Hematopoietic multipotent progenitor cell treated with erythropoietin and hydrocortisone succinate and interleukin-3 and kit ligand, for 6 days (in vitro differentiated cells): ENCODE measurements at regions not wholly inside any gene's neighbourhood (a gene's known extent, or its start where the extent isn't known, plus 50 kb on each side); places are given as distances from the start of the nearest gene placed in this dataset.
"Not testable (repeated sequence)": the region's sequence is repeated elsewhere in the genome, so short reads cannot be mapped to it uniquely, and the experiment has no call there.

Experiments used
- DNase-seq: peaks from one replicate; pipeline ENCODE4 v3.0.0-alpha.2; 2015

DNA sequence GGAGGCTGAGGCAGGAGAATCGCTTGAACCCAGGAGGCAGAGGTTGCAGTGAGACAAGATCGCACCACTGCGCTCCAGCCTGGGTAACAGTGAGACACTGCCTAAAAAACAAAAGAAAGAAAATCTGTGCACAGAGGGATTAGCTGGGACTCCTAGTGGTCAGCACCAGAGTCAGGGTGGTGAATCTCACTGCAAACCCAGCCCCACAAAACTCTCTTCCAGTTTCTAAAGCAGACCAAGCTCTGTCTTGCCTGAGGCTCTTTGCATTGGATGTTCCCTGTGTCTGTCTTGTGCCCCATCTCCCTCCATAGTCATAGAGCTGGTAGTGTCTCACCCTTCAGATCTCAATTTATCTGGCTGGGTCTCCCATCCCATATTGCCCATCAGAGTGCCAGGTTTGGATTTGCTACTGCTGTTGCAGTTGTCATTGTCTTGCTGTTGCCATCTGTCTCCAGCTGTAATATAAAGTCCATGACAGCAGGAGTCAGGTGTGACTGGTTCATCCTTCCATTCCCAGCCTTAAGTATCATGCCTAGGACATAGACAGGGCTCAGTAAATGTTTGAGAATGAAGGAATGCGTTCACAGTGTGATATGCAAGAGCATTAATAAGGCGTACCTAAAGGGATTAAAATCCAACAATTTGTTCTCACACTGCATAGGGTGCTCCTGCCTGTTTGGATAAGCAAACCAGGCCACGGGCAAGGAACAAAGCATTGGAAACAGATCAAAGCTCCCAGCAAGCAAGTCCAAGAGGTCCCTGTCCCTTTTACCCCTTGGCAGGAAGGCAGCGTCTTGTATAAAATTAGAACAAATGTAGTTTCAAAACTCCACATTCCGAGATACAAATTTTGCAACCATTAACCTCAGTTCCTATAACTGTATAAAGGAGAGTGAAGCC lies 614.6 kb upstream of the CDH5 start:
- no peak for DNase-seq

DNA sequence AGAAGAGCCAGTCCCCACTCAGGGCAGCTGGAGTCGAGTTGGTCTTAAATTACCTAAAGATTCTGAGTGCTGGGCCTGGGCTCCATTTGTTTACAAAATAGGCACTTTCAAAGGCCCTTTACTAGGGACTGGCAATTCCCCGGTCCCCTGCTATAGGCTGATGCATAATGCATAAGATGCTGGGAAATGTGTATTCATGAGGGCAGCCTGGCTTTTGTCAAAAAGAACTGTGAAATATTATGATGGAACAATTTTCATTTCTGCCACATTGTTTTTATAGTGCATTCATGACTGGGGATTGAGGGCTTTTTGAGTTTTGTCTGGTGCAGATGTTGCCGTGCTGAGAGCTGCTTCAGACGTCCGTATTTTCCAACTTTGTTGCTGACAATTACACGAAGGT lies 617.0 kb upstream of the CDH5 start:
- DNase-seq: no peak

DNA sequence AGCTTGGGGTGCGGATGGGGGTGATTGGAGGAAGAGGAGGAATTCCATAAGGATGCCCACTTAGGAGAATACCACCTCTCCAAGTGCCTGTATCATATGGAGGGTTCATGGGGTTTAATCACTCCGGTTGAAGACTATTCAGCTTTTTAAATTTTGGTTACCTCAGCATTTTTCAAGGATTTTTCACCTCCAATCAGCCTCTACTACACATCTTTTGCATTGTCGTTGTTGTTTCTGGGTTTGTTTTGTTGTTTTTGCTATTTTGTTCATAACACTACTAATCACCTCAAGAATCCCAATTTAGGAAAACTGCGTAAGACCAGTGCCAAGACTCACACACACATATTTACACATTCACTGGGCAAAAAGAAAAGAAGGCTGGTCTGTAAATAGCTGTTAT lies 619.5 kb upstream of the CDH5 start:
- no peak for DNase-seq

DNA sequence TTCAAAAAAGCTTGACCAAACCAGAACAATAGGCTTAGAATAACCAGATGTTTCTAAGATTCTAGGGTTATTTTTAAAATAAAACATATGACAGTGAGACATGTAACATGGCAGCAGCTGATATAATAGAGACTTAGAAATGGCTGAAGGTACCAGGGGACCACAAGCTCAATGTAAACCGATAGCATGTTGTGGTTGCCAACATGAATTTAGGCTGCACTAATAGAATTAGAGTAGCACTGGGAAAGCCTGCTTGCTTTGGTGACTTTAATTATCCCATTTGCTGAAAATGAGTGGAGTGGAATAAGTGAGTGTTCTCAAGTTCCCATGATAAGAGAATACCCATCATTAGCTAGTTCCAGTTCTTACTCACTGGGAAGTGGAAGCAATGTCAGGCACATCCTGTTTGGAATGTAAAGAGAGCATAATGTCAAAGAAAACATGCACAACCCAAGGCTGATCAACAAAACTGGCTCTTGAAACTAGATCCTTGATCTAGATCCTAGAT lies 621.2 kb upstream of the CDH5 start:
- no peak for DNase-seq

DNA sequence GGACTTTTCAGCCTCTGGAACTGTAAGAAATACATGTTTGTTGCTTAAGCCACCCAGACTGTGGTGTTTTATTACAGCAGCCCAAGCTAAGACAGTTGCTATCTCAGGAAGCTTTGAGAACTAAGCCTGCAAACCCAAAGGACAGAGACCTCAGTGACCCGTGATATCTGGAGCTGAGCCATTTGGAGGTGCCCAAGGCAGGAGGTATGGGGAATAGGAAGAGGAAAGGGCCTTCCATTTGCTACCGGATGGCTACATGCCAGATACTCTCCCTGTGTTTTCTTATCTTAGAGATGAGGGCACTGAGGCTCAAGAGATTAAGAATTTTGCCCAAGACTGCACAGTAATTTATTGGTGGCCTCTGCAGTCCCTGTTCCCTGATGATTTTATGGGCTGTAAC lies 622.1 kb upstream of the CDH5 start:
- DNase-seq: peak; percentile 7

DNA sequence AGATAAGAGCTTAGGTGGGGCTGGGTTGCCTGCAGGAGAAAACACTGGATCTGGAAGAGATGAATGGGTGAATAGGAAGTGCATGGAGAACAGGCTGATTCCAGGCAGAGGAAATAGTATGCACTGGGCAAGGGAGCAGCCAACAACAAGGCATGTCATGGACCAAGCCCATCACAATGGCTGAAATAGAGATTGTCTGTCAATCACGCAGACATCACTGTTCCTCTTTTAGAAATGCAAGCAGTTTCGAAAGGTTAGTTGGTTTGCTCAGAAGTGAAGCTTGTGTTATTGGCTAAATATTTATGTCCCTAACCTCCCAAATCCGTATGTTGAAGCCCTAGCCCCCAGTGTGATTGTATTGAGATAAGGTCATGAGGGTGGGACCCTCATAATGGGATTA lies 621.7 kb upstream of the CDH11 start:
- DNase-seq: no peak

DNA sequence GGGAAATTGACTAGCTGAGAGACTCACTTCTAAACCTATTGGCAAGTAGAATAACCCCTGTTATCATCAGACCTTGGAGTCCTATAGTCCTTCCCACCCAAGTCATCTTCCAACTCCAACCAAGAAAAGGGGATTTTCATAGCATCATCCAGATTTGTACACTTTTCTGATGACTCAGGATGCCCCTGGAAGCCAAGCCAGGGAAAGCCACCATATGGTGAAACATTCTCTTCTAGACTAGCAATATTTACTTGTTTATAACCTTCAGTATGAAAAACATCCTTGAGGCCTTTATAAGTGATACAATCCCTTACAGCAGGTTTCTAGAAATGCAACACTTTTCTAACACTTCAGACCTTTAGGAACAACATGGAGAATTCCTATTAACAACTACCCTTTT lies 618.8 kb upstream of the CDH11 start:
- DNase-seq: no peak

DNA sequence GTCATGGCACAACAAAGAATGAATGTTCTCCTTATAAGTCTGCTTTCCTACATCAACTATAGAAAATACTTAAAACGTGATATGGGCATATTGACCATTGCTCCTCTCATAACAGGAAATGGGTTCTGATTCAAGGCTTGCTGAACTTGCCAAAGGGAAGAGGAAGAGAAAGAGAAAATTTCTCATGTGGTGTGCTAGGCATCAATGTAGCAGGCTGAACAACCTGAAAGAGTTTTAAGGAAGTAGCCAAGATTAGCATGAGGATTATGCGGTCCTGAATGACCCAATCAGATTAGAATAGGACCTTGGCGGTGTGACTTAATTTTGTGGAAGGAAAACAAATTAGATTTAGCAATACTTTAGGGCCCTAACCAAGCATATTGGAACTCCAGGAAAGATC lies 617.7 kb upstream of the CDH11 start:
- DNase-seq: no peak

DNA sequence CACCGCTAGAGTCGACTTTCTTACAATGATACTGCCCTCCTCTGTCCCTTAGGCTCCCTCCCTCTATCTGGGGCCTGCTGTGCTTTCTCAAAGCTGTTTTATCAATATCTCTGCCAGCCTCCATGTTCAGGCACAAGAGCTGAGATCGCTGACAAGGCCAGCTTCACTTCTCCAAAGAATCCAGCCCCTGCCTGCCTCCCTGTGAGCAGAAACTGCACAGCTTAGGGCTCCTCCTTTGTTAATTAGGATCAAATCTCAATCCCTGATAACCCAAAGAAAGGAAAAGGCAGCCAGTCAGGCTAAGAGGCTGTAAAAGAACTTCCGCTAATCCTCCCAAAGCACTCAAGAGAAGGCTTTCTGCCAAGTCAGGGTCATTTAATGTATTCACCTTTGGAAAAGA lies 616.0 kb upstream of the CDH11 start:
- no peak for DNase-seq

DNA sequence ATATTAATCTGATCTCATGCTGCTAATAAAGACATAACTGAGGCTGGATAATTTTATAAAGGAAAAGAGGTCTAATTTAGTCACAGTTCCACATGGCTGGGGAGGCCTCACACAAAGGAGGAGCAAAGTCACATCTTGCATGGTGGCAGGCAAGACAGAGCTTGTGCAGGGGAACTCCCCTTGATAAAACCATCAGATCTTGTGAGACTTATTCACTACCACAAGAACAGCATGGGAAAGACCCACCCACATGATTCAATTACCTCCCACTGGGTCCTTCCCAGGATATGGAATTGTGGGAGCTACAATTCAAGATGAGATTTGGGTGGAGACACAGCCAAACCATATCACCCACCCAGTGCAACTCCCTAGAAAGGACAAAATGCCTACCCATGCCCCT lies 613.8 kb upstream of the CDH11 start:
- DNase-seq: not testable (repeated sequence)

DNA sequence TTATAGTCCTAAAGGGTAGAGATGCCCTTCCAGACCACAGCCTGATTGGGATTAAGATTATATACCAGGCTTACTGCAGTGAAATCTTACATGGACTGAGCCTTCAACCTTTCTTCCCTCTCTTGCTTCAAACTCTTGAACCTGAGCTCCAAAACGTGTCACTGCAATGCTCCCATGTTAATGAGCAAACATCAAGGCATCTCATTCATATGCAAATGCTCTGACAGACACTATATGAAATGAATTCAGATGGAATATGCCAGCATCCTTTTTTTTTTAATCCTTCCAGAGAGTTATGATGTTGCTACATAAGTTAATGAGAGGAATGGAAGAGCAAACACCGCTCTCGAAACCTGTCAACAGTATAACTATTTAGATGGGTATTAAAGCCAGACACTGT lies 611.9 kb upstream of the CDH11 start:
- no peak for DNase-seq

DNA sequence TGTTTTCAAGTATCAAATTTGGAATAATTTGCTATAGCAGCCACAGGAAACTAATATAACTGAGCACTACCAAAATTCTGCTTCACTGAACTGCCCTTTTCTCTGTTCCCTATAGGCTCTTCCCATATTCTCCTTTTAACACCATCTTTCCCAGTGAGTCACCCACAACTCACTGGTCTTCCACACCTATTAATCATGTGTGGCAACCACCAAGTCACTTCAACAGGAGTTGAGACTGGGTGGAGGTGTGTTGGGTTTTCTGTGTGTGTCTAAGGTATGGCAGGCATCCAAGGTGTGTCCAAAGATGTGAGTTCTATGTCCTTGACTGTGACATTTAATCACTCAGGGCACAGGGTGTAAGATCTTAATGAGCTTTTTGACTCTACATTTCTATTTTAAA lies 610.0 kb upstream of the CDH11 start:
- no peak for DNase-seq

DNA sequence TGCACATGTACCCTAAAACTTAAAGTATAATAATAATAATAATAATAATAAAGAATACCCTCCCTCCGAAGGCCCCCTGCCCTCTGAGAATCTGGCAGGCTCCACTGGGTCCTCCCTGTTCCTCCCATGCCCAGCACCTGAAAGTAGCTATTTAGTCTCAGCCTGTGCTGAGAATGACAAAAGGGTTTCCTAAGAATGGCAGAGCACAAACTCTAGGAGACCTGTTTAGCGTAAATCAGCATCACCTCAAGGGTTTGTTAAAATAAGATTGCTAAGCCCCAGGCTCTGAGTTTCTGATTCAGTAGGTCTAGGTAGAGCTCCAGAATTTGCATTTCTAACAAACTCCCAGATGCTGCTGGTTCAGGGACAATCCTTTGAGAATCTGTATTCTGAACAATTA lies 606.8 kb upstream of the CDH11 start:
- DNase-seq: no peak

DNA sequence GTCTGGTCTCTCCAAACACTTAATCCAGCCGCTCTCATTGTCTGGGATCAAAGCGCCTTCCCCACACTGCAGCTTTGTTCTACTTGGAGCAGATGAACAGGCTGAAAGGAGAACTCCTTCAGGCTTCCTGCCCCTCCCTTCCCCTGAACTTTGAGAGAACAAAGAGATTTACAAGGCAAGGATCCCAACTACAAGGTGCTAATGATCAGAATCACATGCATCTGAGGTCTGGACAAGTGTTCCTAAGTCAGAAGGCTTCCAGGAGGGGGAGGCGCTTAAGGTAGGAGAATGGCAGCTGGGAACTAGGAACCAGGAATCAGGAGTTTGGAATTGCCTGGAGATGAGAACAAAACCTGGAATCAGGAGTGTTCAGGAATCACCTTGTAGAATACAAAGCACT lies 606.3 kb upstream of the CDH11 start:
- DNase-seq: no peak

DNA sequence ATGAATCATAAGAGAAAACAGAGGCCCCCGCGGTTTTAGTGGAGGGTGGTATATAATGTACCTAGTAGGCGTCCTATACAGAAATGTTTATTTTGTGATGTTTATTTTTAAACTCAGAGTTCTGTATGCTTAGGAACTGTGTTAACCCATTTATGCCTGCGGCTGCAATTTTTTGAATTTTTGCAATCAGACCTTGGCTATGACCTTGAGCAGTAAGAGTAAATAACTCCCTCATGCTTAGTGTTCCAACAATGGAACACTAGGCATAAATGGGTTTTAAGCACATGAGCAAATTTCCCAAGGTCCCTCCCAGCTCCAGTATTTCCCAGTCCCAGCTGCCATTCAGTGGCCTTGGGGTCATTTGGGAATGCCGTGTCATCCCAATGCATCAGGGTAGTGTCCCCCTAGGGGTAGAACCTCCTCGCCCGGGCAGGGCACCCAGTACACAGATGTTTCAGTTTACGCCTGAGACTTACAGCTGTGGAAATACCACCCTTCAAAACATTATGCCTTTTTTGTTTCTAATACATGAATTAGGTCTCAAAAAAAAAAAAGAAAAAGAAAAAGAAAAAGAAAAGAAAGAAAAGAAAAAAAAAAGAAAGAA lies 605.8 kb upstream of the CDH11 start:
- DNase-seq: no peak

DNA sequence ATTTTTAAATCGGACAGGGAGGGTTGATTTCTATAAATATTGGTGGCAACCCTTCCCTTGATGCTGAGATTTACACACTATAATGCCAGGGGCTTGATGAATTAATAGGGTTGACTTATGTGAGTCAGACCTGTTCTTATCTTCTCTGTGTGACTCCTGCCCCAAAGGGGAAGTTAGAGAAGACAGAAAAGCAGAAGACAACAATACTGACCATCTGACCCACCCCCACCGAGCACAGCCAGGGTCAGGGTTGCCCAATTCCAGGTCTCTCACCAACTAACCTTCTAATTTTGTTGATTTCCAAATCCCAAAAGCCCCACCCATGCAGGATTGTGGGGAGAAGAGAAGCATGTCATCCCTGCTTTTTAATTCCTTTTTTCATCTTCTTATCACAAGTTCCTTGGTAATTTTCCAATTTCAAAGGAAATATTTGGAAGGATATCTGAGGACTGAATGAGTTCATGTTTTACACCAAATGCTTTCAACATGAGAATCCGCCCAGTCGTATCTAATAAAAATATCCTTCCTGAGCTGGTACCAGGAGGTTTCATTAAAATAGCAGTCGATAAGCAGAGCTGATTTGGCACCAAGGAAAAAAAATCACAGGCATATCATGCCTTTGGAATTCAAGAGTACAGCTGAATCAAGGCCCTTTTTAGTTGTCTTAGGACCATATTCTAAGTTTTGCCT lies 603.4 kb upstream of the CDH11 start:
- DNase-seq: no peak

DNA sequence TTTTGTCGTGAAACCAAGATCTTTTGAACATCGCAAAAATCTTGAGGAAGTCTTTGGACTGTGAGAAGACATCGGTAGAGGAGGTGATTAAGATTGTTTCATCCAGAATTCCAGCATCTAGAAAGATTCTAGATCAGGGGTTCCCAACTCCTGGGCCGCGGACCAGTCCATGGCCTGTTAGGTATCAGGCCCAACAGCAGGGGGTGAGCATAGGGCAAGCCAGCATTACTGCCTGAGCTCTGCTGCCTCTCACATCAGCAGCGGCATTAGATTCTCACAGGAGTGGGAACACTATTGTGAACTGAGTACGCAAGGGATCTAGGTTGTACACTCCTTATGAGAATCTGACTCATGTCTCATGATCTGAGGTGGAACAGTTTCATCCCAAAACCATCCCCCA lies 600.6 kb upstream of the CDH11 start:
- no peak for DNase-seq

DNA sequence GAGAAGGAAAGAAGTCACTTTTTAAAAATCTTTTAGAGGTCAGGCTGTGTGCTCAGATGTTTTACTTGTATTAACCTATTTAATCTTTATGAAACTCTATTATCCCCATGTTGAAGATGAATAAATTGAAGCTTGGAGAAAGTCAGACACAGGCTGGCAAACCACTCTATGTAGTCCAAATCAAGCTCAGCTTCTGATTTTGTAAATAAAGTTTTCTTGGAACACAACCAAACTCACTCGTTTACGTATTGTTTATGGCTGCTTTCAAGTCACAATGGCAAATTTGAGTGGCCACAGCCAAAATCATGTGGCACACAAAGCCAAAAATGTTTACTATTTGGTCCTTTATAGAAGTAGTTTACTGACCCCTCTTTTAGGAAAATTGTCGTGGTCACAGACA lies 596.0 kb upstream of the CDH11 start:
- DNase-seq: no peak

DNA sequence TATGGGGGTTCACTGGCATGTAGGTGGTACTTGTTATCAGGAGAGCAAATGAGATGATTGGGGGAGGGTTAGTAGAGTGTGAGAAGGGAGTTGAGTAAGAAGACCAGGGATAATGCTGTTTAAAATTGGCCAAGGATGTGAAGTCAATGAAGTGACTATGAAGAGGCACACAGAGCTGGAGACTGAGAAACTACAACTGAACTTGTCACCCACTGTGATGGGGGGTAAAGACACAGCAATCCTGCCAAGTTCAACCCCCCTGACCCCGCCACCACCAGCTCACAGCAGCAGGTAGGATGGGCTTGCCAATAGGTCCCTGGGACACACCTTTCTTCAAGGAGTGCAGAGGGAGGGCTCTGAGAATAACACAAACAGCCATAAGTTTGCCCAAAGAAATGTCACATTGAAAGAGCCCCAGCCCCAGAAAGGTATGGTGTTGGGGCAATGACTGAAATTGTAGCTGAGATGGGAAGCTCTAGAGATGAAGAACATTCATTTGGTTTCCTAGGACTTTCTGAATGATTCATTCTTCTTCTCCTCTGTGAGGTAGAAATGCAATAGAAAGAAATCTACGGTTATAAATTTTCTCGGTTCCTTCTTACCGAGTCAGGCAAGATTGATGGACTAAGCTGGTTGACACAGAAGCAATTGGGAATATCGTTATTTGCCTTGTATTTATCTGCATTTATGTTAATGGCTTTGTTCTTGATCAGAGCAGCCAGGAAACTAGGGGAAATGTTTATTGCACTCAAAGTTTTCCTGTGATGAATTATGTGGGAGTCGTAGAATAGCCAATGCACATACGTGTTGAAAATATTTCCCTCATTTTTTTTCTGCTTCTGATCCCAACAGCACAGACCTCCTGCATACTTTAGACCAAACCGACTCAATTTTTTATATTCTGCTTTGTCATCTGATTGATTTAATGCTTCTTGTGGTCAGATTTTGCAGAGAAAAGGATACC lies 595.2 kb upstream of the CDH11 start:
- DNase-seq: no peak

DNA sequence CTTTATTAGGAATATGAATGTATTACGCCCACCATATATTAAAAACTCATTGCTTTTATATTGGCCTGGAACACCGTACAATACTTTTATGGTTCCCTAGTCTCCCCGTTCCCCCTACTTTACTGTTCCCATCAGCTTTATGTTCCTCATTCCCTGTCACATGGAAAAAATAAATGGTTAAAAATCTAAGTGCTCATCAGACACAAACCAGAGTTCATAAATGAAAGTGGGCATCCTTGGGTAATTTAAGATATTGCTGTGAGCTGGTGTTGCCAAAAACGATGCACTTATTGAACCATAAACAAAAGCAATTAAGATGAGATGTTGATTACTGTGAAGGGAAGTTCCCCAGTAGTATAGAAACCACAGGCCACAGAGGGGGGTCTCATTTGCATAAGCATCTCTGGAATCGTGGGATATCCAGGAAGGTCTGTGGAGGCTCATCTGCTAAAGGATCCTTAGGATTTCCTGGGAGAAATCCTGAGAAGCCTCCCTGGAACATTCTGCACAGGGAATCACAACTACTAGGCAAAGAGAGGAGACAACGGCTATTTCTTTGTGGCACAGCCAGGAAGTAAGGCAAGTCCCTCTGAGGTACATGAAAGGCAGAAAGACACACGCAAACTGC lies 591.4 kb upstream of the CDH11 start:
- no peak for DNase-seq

DNA sequence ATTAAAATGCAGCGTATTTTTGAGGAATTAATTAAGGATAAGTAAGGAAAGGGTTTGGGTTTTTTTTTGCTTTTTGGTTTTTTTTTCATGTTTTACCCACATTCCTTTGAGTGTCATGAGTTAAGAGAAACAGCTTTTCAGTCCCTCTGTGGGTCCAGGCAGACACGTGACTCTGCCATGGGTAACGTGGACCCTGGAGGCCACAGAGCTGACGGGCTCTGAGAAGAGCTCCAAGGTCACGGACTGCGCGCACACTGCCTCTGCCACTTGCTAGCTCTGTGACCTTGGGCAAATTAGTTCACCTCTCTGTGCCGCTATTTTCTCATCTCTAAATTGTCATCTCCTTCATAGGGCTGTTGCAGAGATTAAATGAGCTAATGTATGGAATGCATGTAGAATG lies 588.2 kb upstream of the CDH11 start:
- DNase-seq: no peak

DNA sequence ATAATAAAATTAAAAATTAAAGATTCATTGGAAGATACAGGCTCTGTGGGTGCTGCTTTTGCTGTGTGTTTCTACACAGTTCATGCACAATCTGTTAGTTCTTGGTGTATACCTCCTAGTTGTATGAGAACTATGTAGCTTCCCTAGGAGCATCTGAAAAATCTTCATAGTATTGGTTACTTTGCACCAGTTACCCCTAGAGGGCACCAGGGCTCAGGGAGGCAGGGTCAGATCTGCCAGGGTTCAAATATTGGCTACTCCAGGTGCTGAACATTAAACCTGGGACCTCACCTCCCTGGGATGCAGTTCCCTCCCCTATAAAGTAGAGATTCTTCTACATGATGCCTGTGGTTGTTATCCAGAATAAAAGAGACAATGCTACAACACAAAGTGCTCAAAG lies 583.0 kb upstream of the CDH11 start:
- no peak for DNase-seq
